Hepatocyte (in vitro differentiated cells): ENCODE measurements at regions not wholly inside any gene's neighbourhood (a gene's known extent, or its start where the extent isn't known, plus 50 kb on each side); places are given as distances from the start of the nearest gene placed in this dataset.

ENCODE experiments used
- EZH2 ChIP-seq: fragments of 200-600 bp; sonication (generic); IDR thresholded peaks from 2 replicates; pipeline ENCODE4 v1.6.1; 2016; ENCODE audit warnings: antibody characterized with exemption, mild to moderate bottlenecking, borderline replicate concordance
- EZH2phosphoT487 ChIP-seq: fragments of 200-600 bp; sonication (generic); IDR thresholded peaks from one replicate; pipeline ENCODE4 v1.6.1; 2018; ENCODE audit warnings: antibody characterized with exemption, mild to moderate bottlenecking, low read depth, moderate library complexity; ENCODE audit not compliant: unreplicated experiment, severe bottlenecking
- TF ChIP-seq, protein P1 (sequence below): fragments of 200-600 bp; sonication (generic); IDR thresholded peaks from 2 replicates; pipeline ENCODE4 v1.5.1; 2016; ENCODE audit warnings: antibody characterized with exemption, mild to moderate bottlenecking; ENCODE audit not compliant: poor library complexity

DNA sequence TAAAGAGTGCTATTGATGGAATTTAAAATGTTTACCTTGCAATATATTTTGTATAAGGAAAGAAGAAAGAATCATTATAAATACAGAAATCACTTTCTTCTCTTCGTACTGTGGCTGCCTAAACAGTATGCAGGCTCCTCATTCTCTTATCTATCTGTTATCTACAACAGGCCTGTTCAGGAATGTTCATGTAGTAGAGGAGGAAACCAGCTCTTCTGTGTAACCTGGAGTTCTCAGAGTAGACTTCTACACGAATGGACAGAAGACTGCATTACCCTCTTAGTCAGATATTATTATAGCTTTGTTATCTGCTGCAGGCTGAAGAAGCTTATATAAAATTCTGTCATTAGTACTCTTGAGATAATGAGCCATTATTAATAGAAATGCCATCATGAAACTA is 1225.9 kb upstream of the CNTN5 start:
- TF ChIP-seq, protein P1, sequence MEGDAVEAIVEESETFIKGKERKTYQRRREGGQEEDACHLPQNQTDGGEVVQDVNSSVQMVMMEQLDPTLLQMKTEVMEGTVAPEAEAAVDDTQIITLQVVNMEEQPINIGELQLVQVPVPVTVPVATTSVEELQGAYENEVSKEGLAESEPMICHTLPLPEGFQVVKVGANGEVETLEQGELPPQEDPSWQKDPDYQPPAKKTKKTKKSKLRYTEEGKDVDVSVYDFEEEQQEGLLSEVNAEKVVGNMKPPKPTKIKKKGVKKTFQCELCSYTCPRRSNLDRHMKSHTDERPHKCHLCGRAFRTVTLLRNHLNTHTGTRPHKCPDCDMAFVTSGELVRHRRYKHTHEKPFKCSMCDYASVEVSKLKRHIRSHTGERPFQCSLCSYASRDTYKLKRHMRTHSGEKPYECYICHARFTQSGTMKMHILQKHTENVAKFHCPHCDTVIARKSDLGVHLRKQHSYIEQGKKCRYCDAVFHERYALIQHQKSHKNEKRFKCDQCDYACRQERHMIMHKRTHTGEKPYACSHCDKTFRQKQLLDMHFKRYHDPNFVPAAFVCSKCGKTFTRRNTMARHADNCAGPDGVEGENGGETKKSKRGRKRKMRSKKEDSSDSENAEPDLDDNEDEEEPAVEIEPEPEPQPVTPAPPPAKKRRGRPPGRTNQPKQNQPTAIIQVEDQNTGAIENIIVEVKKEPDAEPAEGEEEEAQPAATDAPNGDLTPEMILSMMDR: no peak
- TF ChIP-seq EZH2: no peak
- TF ChIP-seq EZH2phosphoT487: no peak
